D341Med (cell line): ENCODE measurements at regions not wholly inside any gene's neighbourhood (a gene's known extent, or its start where the extent isn't known, plus 50 kb on each side); places are given as distances from the start of the nearest gene placed in this dataset.

ENCODE experiments used
- DNase-seq: peaks from one replicate; pipeline ENCODE4 v3.0.0; 2012; ENCODE audit warnings: low spot score

- no peak for DNase-seq
Measured at GRCh38 chr12:19054035-19054434, 75.5 kb upstream of the PLEKHA5 start.

GRCh38 chr12:19055589-19055988, 73.9 kb upstream of the PLEKHA5 start:
- no peak for DNase-seq

GRCh38 chr12:19058235-19059021, 71.1 kb upstream of the PLEKHA5 start:
- no peak for DNase-seq

GRCh38 chr12:19064713-19065112, 64.8 kb upstream of the PLEKHA5 start:
- DNase-seq, result no peak

GRCh38 chr12:19065223-19065622, 64.3 kb upstream of the PLEKHA5 start:
- no peak for DNase-seq

GRCh38 chr12:19065871-19066270, 63.7 kb upstream of the PLEKHA5 start:
- no peak for DNase-seq

GRCh38 chr12:19066475-19067001, 63.0 kb upstream of the PLEKHA5 start:
- DNase-seq, result no peak

- no peak for DNase-seq
Measured at GRCh38 chr12:19068137-19068536, 61.4 kb upstream of the PLEKHA5 start.

- DNase-seq, result no peak
Measured at GRCh38 chr12:19070341-19070740, 59.2 kb upstream of the PLEKHA5 start.

GRCh38 chr12:19074700-19075099, 54.8 kb upstream of the PLEKHA5 start:
- DNase-seq, result no peak

GRCh38 chr12:19075711-19076340, 53.7 kb upstream of the PLEKHA5 start:
- DNase-seq, result no peak
